PC-3 (cell line): ENCODE measurements at regions not wholly inside any gene's neighbourhood (a gene's known extent, or its start where the extent isn't known, plus 50 kb on each side); places are given as distances from the start of the nearest gene placed in this dataset.

Experiments used
- ATAC-seq: fragments of 200-7000 bp; cut with Tn5 transposase; 2 replicates; pipeline ENCODE4 v1.9.1; 2020; ENCODE audit warnings: mild to moderate bottlenecking, moderate library complexity
- BruUV-seq: library from RNA; stranded (reverse); fragments of 400-500 nt; replicated peaks from 2 replicates; lab custom pipeline; 2021; lab: Mats Ljungman, UMichigan
- CTCF ChIA-PET: fragments of 300-600 bp; sonication (Branson Sonifier 250); formaldehyde crosslinking; loops from one replicate; lab custom pipeline; 2022; ENCODE audit warnings: antibody characterized with exemption; lab: Charles Lee
- POLR2A ChIA-PET: fragments of 300-600 bp; sonication (Branson Sonifier 250); formaldehyde crosslinking; loops from one replicate; lab custom pipeline; 2022; ENCODE audit warnings: antibody characterized with exemption; ENCODE audit not compliant: unreplicated experiment; lab: Charles Lee
- DNase-seq: peaks from one replicate; pipeline ENCODE4 v3.0.0-alpha.2; 2015
- H2AFZ ChIP-seq: fragments of 300-600 bp; sonication (generic); 2 replicates; pipeline ENCODE4 v1.6.0; 2016; ENCODE audit warnings: antibody characterized with exemption, low read length
- H3F3A ChIP-seq: fragments of 300-600 bp; sonication (generic); one replicate; pipeline ENCODE4 v1.6.0; 2017; ENCODE audit warnings: antibody characterized with exemption, low read length, control low read depth, mild to moderate bottlenecking; ENCODE audit not compliant: unreplicated experiment
- H3K27ac ChIP-seq: fragments of 300-600 bp; sonication (generic); 2 replicates; pipeline ENCODE4 v1.5.1; 2016; ENCODE audit warnings: mild to moderate bottlenecking, low read length
- H3K27me3 ChIP-seq: fragments of 300-600 bp; sonication (generic); 2 replicates; pipeline ENCODE4 v1.6.1; 2016; ENCODE audit warnings: low read length, mixed read lengths
- H3K36me3 ChIP-seq: fragments of 300-600 bp; sonication (generic); 2 replicates; pipeline ENCODE4 v1.6.1; 2016; ENCODE audit warnings: low read depth, mixed run types, low read length, mixed read lengths
- H3K4me1 ChIP-seq: fragments of 300-600 bp; sonication (generic); 2 replicates; pipeline ENCODE4 v1.5.1; 2016; ENCODE audit warnings: low read length; ENCODE audit not compliant: insufficient read depth
- H3K4me2 ChIP-seq: fragments of 300-600 bp; sonication (generic); 2 replicates; pipeline ENCODE4 v1.6.0; 2016; ENCODE audit warnings: low read length
- H3K4me3 ChIP-seq: fragments of 300-600 bp; sonication (generic); 2 replicates; pipeline ENCODE4 v1.5.1; 2016; ENCODE audit warnings: mild to moderate bottlenecking, low read length, mixed read lengths
- H3K79me2 ChIP-seq: fragments of 300-600 bp; sonication (generic); 2 replicates; pipeline ENCODE4 v1.6.1; 2017; ENCODE audit warnings: low read length, mixed read lengths
- H3K9ac ChIP-seq: fragments of 300-600 bp; sonication (generic); 2 replicates; pipeline ENCODE4 v1.6.0; 2016; ENCODE audit warnings: mild to moderate bottlenecking, low read length
- H3K9me2 ChIP-seq: fragments of 300-600 bp; sonication (generic); replicated peaks from 2 replicates; pipeline ENCODE4 v1.6.1; 2016; ENCODE audit warnings: mixed run types, low read length, mixed read lengths
- H3K9me3 ChIP-seq: fragments of 300-600 bp; sonication (generic); 2 replicates; pipeline ENCODE4 v1.6.1; 2016; ENCODE audit warnings: low read length, mixed read lengths
- H4K20me1 ChIP-seq: fragments of 300-600 bp; sonication (generic); 2 replicates; pipeline ENCODE4 v1.6.1; 2016; ENCODE audit warnings: low read length, mixed read lengths
- EZH2 ChIP-seq: fragments of 300-600 bp; sonication (generic); IDR thresholded peaks from one replicate; pipeline ENCODE4 v1.6.1; 2017; ENCODE audit warnings: antibody characterized with exemption, mild to moderate bottlenecking, low read length; ENCODE audit not compliant: unreplicated experiment
- EZH2phosphoT487 ChIP-seq: fragments of 300-600 bp; sonication (generic); IDR thresholded peaks from 2 replicates; pipeline ENCODE4 v1.6.1; 2018; ENCODE audit warnings: mild to moderate bottlenecking, antibody characterized with exemption, low read length, borderline replicate concordance
- intact Hi-C: fragments of 100-400 bp; cut with micrococcal nuclease; formaldehyde crosslinking; loops from 2 replicates; pipeline ENCODE4 v1.9.0; 2023
- TF ChIP-seq, protein P1 (sequence below): fragments of 300-600 bp; sonication (generic); conservative IDR thresholded peaks from 2 replicates; pipeline ENCODE4 v1.5.1; 2017; ENCODE audit warnings: antibody characterized with exemption, low read depth, mild to moderate bottlenecking, low read length

DNA sequence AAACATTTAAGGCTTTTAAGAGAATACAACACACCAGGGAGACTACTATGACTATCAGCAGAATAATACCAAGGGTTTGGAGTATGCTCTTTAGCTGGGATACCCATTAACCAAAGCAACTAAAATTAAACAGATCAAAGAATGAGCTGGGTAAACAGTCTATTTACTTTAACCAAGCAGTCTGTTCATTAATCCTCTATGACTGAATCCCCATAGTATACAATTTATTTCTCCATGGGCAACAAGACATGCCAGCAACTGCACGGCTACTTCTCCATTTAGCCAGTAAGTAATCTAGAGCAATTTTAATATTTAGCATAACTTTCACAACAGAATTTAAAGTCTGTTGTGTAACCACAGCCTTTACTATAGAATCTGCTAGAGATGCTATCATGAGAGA lies 77.6 kb downstream of the CDO1 start:
- DNase-seq (no peak), ATAC-seq (no peak)
- ChIA-PET POLR2A (no interaction called here), CTCF (no interaction called here)
- Histone ChIP-seq H3K36me3 (no peaks in the 10 kb centered on the region), H3K4me3 (no peak overlapping the region), H3K9me2 (no peaks in the 10 kb centered on the region), H3K4me1 (no peaks in the 10 kb centered on the region), H3K79me2 (no peaks in the 10 kb centered on the region), H3K27ac (no peak overlapping the region), H3K9me3 (no peaks in the 10 kb centered on the region), H2AFZ (no peak overlapping the region), H4K20me1 (no peaks in the 10 kb centered on the region), H3K9ac (no peak overlapping the region), H3K4me2 (no peak overlapping the region), H3F3A (no peaks in the 10 kb centered on the region), H3K27me3 (peaks cover 59% of the 10 kb centered on the region)
- intact Hi-C loops = no loop called here
- BruUV-seq = no TSS peak
- TF ChIP-seq EZH2 (no peak), EZH2phosphoT487 (no peak)
- TF ChIP-seq, protein P1, sequence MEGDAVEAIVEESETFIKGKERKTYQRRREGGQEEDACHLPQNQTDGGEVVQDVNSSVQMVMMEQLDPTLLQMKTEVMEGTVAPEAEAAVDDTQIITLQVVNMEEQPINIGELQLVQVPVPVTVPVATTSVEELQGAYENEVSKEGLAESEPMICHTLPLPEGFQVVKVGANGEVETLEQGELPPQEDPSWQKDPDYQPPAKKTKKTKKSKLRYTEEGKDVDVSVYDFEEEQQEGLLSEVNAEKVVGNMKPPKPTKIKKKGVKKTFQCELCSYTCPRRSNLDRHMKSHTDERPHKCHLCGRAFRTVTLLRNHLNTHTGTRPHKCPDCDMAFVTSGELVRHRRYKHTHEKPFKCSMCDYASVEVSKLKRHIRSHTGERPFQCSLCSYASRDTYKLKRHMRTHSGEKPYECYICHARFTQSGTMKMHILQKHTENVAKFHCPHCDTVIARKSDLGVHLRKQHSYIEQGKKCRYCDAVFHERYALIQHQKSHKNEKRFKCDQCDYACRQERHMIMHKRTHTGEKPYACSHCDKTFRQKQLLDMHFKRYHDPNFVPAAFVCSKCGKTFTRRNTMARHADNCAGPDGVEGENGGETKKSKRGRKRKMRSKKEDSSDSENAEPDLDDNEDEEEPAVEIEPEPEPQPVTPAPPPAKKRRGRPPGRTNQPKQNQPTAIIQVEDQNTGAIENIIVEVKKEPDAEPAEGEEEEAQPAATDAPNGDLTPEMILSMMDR = no peak

DNA sequence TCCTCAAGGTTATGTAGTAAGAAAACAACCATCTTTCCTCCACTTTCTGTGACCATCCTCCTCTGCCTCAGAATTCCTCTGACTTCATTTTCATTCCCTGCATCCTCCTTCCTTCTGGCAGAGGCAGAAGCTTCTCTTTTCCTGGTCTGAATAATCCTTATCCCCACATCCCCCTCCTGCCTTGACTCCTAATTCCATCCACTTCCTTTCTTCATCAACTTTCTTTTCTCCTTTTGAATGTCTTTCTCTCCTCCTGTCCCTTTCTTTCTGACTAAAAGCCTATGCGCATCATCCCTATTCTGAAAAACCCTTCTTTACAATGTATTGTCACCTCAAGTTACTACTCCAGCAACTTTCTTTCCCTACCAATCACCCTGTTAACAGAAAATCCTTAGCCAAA lies 79.0 kb downstream of the CDO1 start:
- Histone ChIP-seq H3K4me1 (no peaks in the 10 kb centered on the region), H3K9me2 (no peaks in the 10 kb centered on the region), H3K4me3 (no peak overlapping the region), H3K27ac (no peak overlapping the region), H3K4me2 (no peak overlapping the region), H3K27me3 (peaks cover 67% of the 10 kb centered on the region), H3K9ac (no peak overlapping the region), H3K79me2 (no peaks in the 10 kb centered on the region), H3F3A (no peaks in the 10 kb centered on the region), H3K36me3 (no peaks in the 10 kb centered on the region), H3K9me3 (no peaks in the 10 kb centered on the region), H4K20me1 (no peaks in the 10 kb centered on the region), H2AFZ (no peak overlapping the region)
- ChIA-PET POLR2A (no interaction called here), CTCF (no interaction called here)
- no TSS peak for BruUV-seq
- intact Hi-C loops = no loop called here
- DNase-seq (no peak), ATAC-seq (no peak)
- TF ChIP-seq EZH2 = no peak
- TF ChIP-seq, protein P1 = no peak

- ChIA-PET POLR2A (no interaction called here), CTCF (no interaction called here)
- Histone ChIP-seq H3K9ac (no peak overlapping the region), H3K4me1 (no peaks in the 10 kb centered on the region), H3F3A (no peaks in the 10 kb centered on the region), H3K27me3 (peaks cover 71% of the 10 kb centered on the region), H3K79me2 (no peaks in the 10 kb centered on the region), H3K9me3 (no peaks in the 10 kb centered on the region), H3K36me3 (no peaks in the 10 kb centered on the region), H3K4me3 (no peak overlapping the region), H3K9me2 (no peaks in the 10 kb centered on the region), H3K27ac (no peak overlapping the region), H3K4me2 (no peak overlapping the region), H4K20me1 (no peaks in the 10 kb centered on the region), H2AFZ (no peak overlapping the region)
- TF ChIP-seq EZH2 (no peak), EZH2phosphoT487 (no peak)
- TF ChIP-seq, protein P1 = no peak
- intact Hi-C loops = no loop called here
- no peak for DNase-seq
- BruUV-seq = no TSS peak
- no peak for ATAC-seq
Observed at GRCh38 chr5:115736690-115737005, 79.8 kb downstream of the CDO1 start.
